Sigmoid colon (tissue), 4 donors: ENCODE measurements at regions not wholly inside any gene's neighbourhood (a gene's known extent, or its start where the extent isn't known, plus 50 kb on each side); places are given as distances from the start of the nearest gene placed in this dataset.

Experiments
- CTCF ChIP-seq, 4 experiments: fragments of 450-650 bp in 3 of 4; fragments of 200-600 bp in 1 of 4; IDR thresholded peaks; one replicate each; pipeline ENCODE4 v1.5.1; 2016 to 2019; ENCODE audit warnings: antibody characterized with exemption in 4 of 4, mild to moderate bottlenecking in 3 of 4, moderate library complexity in 2 of 4
- EP300 ChIP-seq, 4 donors: sonication (generic); formaldehyde crosslinking; IDR thresholded peaks; one replicate each; pipeline ENCODE4 v1.6.1; 2017; ENCODE audit warnings: antibody characterized with exemption in 4 of 4

GRCh38 chr17:65345261-65346005, 208.3 kb downstream of the RGS9 start:
- TF ChIP-seq EP300 (IDR thresholded peaks at IDR 0.05): no peak
- TF ChIP-seq CTCF (IDR thresholded peaks at IDR 0.05): no peak
